ENCODE measurements at regions not wholly inside any gene's neighbourhood (a gene's known extent, or its start where the extent isn't known, plus 50 kb on each side); places are given as distances from the start of the nearest gene placed in this dataset.

- TF ChIP-seq, protein P1, sequence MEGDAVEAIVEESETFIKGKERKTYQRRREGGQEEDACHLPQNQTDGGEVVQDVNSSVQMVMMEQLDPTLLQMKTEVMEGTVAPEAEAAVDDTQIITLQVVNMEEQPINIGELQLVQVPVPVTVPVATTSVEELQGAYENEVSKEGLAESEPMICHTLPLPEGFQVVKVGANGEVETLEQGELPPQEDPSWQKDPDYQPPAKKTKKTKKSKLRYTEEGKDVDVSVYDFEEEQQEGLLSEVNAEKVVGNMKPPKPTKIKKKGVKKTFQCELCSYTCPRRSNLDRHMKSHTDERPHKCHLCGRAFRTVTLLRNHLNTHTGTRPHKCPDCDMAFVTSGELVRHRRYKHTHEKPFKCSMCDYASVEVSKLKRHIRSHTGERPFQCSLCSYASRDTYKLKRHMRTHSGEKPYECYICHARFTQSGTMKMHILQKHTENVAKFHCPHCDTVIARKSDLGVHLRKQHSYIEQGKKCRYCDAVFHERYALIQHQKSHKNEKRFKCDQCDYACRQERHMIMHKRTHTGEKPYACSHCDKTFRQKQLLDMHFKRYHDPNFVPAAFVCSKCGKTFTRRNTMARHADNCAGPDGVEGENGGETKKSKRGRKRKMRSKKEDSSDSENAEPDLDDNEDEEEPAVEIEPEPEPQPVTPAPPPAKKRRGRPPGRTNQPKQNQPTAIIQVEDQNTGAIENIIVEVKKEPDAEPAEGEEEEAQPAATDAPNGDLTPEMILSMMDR (IDR thresholded peaks at IDR 0.05; ENCODE audit: low read depth, low read length, poor library complexity, severe bottlenecking): peak; percentile 83
- no peak for TF ChIP-seq EZH2phosphoT487 (IDR thresholded peaks at IDR 0.05; ENCODE audit: borderline replicate concordance, low read length)
These were observed 77.3 kb upstream of the PHLPP1 start for GRCh38 chr18:62637807-62638687.

All from DOHH2 (cell line).